GM19438 (cell line): ENCODE measurements at regions not wholly inside any gene's neighbourhood (a gene's known extent, or its start where the extent isn't known, plus 50 kb on each side); places are given as distances from the start of the nearest gene placed in this dataset.

Experiments used
- ATAC-seq: cut with Tn5 transposase; IDR thresholded peaks from one replicate; pipeline ENCODE4 v1.9.1; 2021; ENCODE audit warnings: low read depth; ENCODE audit not compliant: unreplicated experiment

- no peak for ATAC-seq
These were observed 463.4 kb upstream of the USP15 start for GRCh38 chr12:61796846-61797245.

- no peak for ATAC-seq
These were observed 462.9 kb upstream of the USP15 start for GRCh38 chr12:61797266-61797665.

- ATAC-seq: no peak
These were observed 461.4 kb upstream of the USP15 start for GRCh38 chr12:61798778-61799177.

- no peak for ATAC-seq
These were observed 455.9 kb upstream of the USP15 start for GRCh38 chr12:61804301-61804700.

GRCh38 chr12:61808856-61809255 lies 451.3 kb upstream of the USP15 start:
- no peak for ATAC-seq

GRCh38 chr12:61810486-61810885 lies 449.7 kb upstream of the USP15 start:
- ATAC-seq: no peak

GRCh38 chr12:61821381-61821780 lies 438.8 kb upstream of the USP15 start:
- ATAC-seq: no peak

GRCh38 chr12:61823102-61823501 lies 437.1 kb upstream of the USP15 start:
- no peak for ATAC-seq

- ATAC-seq: no peak
These were observed 413.4 kb upstream of the USP15 start for GRCh38 chr12:61846765-61847164.

GRCh38 chr12:61848893-61849292 lies 411.3 kb upstream of the USP15 start:
- no peak for ATAC-seq

- ATAC-seq: no peak
These were observed 406.3 kb upstream of the USP15 start for GRCh38 chr12:61853945-61854344.

GRCh38 chr12:61854902-61855301 lies 405.3 kb upstream of the USP15 start:
- no peak for ATAC-seq

GRCh38 chr12:61857968-61858367 lies 402.2 kb upstream of the USP15 start:
- no peak for ATAC-seq

GRCh38 chr12:61860451-61860850 lies 399.8 kb upstream of the USP15 start:
- no peak for ATAC-seq

GRCh38 chr12:61862986-61863385 lies 397.2 kb upstream of the USP15 start:
- ATAC-seq: no peak

- ATAC-seq: no peak
These were observed 396.4 kb upstream of the USP15 start for GRCh38 chr12:61863811-61864210.

GRCh38 chr12:61869796-61870195 lies 390.4 kb upstream of the USP15 start:
- no peak for ATAC-seq

GRCh38 chr12:61870658-61871484 lies 389.3 kb upstream of the USP15 start:
- no peak for ATAC-seq

GRCh38 chr12:61871485-61871810 lies 388.8 kb upstream of the USP15 start:
- ATAC-seq: no peak

- no peak for ATAC-seq
These were observed 381.0 kb upstream of the USP15 start for GRCh38 chr12:61879229-61879628.

GRCh38 chr12:61880186-61880585 lies 380.0 kb upstream of the USP15 start:
- no peak for ATAC-seq

GRCh38 chr12:61891632-61892031 lies 368.6 kb upstream of the USP15 start:
- ATAC-seq: no peak

GRCh38 chr12:61894168-61894567 lies 366.0 kb upstream of the USP15 start:
- no peak for ATAC-seq
